CD4-positive, alpha-beta T cell treated with Interleukin-1 beta for 1 hour (primary cell): ENCODE measurements at regions not wholly inside any gene's neighbourhood (a gene's known extent, or its start where the extent isn't known, plus 50 kb on each side); places are given as distances from the start of the nearest gene placed in this dataset.

Source experiments
- DNase-seq, 2 donors: peaks; one replicate each; pipeline ENCODE4 v3.0.0-alpha.2; 2020 to 2022

DNA sequence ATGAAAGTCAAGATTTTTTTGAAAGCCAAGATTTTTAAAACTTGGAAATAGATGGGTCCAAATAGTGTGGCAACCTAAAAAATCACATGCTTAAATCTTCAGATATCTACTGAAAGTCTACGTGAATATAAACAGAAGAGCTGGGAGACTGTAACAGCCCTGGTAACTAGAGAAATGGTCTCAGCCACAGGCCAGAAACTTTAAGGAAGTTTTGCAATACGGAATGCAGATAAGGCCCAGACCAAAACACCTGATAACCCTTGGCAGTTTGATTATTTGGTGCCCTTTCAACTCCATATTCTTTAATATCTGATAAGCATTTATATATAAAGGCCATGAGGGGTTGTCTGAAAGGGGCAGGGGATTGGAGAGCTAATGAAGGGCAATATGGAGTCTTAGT is 537.3 kb upstream of the TGFBR2 start:
- DNase-seq, result no peak

GRCh38 chr3:30073040-30073439 is 533.4 kb upstream of the TGFBR2 start:
- DNase-seq, result no peak

DNA sequence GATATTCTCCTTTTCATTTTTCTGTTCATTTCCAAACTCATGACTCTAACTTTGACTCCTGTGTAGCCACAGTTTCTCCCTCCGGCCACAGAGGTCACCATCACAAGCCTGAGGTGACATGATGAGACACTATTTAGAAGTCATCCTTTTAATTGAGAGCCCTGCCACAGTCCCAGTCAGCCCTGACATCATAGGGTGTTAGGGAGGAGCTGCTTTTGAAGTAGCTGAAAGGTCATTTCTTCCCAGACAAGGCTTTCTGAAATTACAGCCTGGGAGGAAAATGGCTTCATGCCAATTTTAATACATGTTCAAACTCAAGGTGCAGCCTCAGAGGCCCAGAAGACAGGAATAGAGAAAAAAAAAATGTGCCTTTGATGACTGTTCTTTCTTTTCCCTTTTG is 532.8 kb upstream of the TGFBR2 start:
- no peak for DNase-seq

GRCh38 chr3:30075514-30075913 is 530.9 kb upstream of the TGFBR2 start:
- DNase-seq, result no peak

- DNase-seq, result no peak
Measured at GRCh38 chr3:30076899-30077298, 529.5 kb upstream of the TGFBR2 start.

GRCh38 chr3:30077746-30078145 is 528.7 kb upstream of the TGFBR2 start:
- no peak for DNase-seq

GRCh38 chr3:30078736-30079135 is 527.7 kb upstream of the TGFBR2 start:
- DNase-seq, result no peak

DNA sequence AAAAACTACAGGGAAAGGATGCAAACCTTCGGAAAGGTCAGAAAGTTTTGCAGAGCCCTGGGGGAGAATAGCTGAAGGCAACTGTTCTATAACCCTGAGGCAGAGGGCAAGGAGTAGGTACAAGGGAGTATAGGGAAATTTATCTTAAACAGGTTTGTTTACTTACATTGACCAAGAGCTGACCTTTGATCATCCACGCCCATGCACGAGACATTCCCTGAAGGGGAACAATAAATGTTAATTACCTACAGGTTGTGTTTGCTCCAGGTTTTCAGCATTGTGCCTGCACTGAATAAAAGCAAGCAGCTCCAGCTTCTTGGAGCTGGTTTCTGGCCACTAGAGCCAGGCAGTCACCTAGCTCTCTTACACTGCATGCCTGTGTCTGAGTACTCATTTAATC is 524.5 kb upstream of the TGFBR2 start:
- no peak for DNase-seq

DNA sequence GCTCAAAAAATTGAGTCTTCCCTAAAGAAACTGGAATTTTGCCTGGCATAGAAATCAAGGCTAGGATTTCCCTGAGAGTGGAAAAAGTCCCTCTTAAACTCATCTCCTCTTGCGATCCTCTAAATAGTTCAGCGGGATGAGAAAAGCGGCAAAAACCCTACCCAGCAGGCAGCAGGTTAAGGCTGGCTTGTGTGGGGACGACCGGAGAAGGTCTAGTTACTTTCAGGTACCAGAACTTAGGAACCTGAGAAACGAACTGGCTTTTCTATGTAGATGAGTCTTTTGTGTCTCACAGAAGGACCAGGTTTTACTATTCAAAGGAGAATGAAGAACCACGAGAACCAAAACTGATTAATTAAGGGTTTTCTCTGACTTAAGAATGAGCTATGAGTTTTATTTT is 523.7 kb upstream of the TGFBR2 start:
- DNase-seq, result no peak

DNA sequence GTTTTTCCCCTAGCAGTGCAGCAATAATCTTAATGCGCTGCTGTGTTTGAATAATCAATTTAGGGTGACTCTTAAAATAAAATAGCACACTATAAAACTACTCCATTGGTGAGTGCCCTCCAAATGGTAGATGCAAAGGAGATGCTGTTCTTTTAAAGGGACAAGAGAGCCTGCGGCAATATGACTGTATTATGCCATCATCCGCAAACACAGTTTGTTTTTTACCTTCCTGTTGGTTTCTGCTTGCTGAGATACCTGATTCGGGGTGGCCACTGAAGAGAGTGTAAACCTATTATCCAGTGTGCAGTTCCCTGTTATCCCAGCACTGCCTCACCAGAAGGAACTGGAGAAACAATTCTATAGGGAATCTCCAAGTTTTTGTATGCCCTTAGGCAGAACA is 523.1 kb upstream of the TGFBR2 start:
- no peak for DNase-seq

DNA sequence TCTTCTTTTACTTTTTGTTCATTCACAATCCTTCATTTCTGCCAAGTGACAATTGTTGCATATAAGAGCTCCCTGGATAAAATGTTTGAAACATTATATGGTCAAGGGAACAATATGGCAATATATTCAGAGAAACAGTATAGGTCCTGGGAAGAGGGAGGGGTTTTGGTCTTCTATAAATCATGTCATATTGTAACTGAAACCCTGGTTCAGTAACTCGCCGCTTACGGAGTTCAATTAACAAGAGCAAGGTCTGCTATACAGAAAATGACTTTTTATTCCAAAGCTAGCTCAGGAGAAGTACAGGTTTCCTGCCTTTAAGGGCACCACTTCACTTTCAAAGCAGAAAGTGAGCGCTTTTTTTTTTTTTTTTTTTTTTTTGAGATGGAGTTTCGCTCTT is 522.1 kb upstream of the TGFBR2 start:
- DNase-seq, result no peak

GRCh38 chr3:30084971-30085403 is 521.4 kb upstream of the TGFBR2 start:
- DNase-seq, result no peak

GRCh38 chr3:30085486-30085885 is 520.9 kb upstream of the TGFBR2 start:
- no peak for DNase-seq

DNA sequence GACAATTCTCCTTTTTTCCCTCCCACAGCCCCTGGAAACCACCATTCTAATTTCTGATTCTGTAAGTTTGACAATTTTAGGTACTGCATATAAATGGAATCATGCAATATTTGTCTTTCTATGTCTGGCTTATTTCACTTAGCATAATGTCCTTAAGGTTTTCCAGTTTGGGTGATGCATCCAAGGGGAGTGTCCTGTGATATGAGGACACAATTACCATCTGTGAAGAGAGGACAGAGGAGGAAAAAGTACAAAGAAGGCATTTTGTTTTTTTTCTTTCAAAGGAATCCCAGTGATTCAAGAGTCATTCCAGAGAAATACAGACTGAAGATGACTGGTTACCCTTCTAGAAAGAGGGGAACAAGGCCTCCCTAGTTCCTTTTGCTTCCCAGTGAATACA is 514.7 kb upstream of the TGFBR2 start:
- no peak for DNase-seq

GRCh38 chr3:30097022-30097650 is 509.3 kb upstream of the TGFBR2 start:
- no peak for DNase-seq

DNA sequence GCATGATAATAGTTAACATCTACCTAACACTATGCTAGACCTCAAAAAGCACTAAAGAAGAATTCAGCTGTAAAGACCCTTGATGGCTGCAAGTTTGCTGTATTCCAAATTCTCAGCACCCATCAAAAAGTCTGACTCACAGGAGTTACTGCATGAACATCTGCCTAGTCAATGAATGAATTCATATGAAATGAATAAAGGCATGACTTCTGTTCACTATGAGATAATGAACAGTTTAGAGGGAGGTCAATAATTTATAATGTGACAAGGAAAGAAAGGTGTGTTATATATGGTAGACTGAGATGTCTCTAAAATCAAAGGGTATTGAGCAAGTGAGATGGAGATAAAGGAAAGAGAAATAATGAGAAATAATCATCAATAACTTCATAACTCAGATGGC is 508.2 kb upstream of the TGFBR2 start:
- DNase-seq, result no peak

GRCh38 chr3:30098653-30099455 is 507.5 kb upstream of the TGFBR2 start:
- no peak for DNase-seq

- DNase-seq, result no peak
Measured at GRCh38 chr3:30102356-30102755, 504.0 kb upstream of the TGFBR2 start.

DNA sequence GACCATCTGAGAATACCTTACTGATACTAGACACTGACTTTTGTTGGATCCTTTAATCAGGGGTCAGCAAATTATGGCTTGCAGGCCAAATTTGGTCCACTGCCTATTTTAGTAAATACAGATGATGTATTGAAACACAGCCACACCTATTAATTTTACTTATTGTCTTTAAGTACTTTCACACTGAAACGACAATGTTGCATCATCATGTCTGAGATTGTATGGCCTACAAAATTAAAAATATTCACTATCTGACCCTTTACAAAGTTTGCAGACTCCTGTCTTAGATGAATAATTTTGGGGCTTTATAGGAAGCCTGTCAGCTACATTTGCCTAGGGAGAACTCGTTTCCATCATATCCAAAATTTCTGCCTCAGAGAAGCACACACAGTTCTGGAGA is 503.2 kb upstream of the TGFBR2 start:
- DNase-seq, result no peak

DNA sequence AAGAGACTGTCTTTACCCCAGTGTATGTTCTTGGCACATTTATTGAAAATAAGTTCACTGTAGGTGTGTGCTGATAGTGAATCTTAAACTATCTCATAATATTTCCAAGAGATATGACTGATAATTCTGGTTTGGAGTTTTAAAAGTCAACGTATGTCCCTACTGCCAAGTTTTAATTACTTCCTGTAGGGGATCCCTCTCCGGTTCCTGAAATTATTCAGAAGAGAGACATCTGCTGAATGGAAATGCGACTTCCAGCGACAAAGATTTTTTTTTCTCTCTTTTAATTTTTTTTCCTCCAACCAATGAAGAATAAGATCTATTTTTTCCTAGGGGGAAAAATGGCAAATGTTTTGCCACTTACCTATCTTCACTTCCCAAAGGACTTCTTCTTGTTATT is 498.9 kb upstream of the TGFBR2 start:
- DNase-seq, result no peak

- no peak for DNase-seq
Measured at GRCh38 chr3:30112411-30112810, 494.0 kb upstream of the TGFBR2 start.

GRCh38 chr3:30112902-30113484 is 493.4 kb upstream of the TGFBR2 start:
- peak in 1 of 2 donors; percentile 46 for DNase-seq

DNA sequence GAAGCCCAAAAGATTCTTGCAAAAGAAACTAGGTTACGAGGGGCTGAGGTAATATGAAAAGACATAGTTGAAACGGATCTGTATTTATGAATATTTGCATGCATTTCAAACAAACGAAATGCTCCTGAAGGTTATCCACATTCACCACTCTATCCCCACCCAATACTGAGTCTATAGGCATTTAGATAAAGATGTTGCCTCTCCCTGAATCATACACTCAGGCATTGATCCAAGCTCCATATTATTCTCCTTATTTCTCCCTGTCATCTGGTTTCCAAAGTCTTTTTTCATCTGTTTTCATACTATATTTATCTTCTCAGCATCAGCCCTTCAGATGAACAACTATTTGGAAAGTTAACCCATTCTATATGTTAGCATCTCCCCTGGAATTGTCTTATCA is 492.5 kb upstream of the TGFBR2 start:
- no peak for DNase-seq

GRCh38 chr3:30114918-30115317 is 491.5 kb upstream of the TGFBR2 start:
- DNase-seq, result no peak
